NT2/D1 (cell line): ENCODE measurements at regions not wholly inside any gene's neighbourhood (a gene's known extent, or its start where the extent isn't known, plus 50 kb on each side); places are given as distances from the start of the nearest gene placed in this dataset.

Experiments
- SUZ12 ChIP-seq: IDR thresholded peaks from 2 replicates; pipeline ENCODE4 v1.6.1; 2011; ENCODE audit not compliant: insufficient read length, insufficient read depth; ENCODE audit errors: extremely low read depth
- YY1 ChIP-seq: IDR thresholded peaks from 2 replicates; pipeline ENCODE4 v1.6.1; 2011; ENCODE audit not compliant: insufficient read length, insufficient read depth

DNA sequence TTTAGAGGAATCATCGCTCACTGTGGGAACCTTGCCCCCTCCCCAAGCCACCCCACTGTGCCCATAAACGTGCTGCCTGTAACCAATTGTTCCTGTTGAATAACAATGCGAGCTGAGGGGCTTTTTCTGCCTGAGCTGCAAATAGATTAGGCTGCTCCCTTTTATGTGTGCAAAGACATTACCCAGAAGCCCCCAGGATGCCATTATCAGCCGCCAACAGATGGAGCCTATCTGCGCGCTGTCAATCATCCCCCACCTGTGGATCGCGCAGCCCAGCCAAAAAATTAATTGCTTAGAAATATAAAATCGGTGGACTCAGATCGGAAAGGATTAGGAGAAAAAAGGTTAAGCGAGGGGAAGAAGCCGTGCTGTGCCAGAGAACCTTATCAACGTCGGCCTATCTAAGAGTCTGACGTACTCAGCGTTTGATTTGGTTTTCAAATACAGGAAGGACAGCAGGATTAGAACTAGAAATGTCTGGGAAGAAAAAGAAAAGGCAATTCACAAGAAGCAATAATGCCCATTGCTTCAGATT lies 167.3 kb upstream of the MYO3A start:
- TF ChIP-seq SUZ12, result no peak
- no peak for TF ChIP-seq YY1
